Ascending aorta (tissue), 2 donors: ENCODE measurements at regions not wholly inside any gene's neighbourhood (a gene's known extent, or its start where the extent isn't known, plus 50 kb on each side); places are given as distances from the start of the nearest gene placed in this dataset.
"Not testable (repeated sequence)": the region's sequence is repeated elsewhere in the genome, so short reads cannot be mapped to it uniquely, and the experiment has no call there.

ENCODE experiments used
- DNase-seq, 2 donors: peaks; one replicate each; pipeline ENCODE4 v3.0.0-alpha.2; 2019; ENCODE audit warnings: low spot score in 2 of 2
- H3K27ac ChIP-seq, 2 donors: fragments of 200-600 bp; sonication (generic); one replicate each; pipeline ENCODE4 v1.5.1; 2016 to 2017; ENCODE audit warnings: mild to moderate bottlenecking in 1 of 2
- H3K27me3 ChIP-seq: fragments of 200-600 bp; sonication (generic); one replicate; pipeline ENCODE4 v1.5.1; 2017
- H3K36me3 ChIP-seq, 2 donors: fragments of 200-600 bp; sonication (generic); one replicate each; pipeline ENCODE4 v1.5.1; 2016
- H3K4me1 ChIP-seq, 2 donors: fragments of 200-600 bp; sonication (generic); one replicate each; pipeline ENCODE4 v1.5.1; 2016 to 2017; ENCODE audit warnings: mild to moderate bottlenecking in 1 of 2
- H3K4me3 ChIP-seq, 2 donors: fragments of 200-600 bp; sonication (generic); one replicate each; pipeline ENCODE4 v1.5.1; 2016 to 2017; ENCODE audit warnings: mild to moderate bottlenecking in 1 of 2
- H3K9me3 ChIP-seq, 2 donors: fragments of 200-600 bp; sonication (generic); one replicate each; pipeline ENCODE4 v1.5.1; 2016
- intact Hi-C: fragments of 100-400 bp; cut with DNase I; formaldehyde crosslinking; loops from one replicate; pipeline ENCODE4 v1.15.1; 2023
- TF ChIP-seq, protein P1 (sequence below), 3 experiments: fragments of 200-600 bp in 2 of 3; fragments of 450-650 bp in 1 of 3; sonication (generic) in 2 of 3; IDR thresholded peaks; one replicate each; pipeline ENCODE4 v1.5.1; 2016 to 2019; ENCODE audit warnings: antibody characterized with exemption in 3 of 3, mild to moderate bottlenecking in 1 of 3, moderate library complexity in 1 of 3

GRCh38 chr6:85089255-85089654 lies 324.9 kb upstream of the TBX18 start:
- intact Hi-C loops: no loop called here

DNA sequence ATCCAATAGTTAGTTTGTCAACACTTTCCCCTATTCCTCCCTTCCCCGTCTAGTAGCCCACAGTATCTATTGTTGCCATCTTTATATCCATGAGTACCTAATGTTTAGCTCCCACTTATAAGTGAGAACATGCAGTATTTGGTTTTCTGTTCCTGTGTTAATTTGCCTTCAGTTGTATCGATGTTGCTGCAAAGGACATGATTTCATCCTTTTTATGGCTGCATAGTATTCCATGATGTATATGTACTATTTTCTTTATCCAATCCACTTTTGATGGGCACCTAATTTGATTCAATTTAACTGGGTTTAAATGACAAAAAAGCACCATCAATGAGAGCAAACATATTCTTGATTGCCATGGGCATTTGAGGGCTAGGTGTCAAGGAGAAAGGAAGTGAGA lies 321.5 kb upstream of the TBX18 start:
- Histone ChIP-seq H3K27ac (no peak overlapping the region), H3K4me3 (no peak overlapping the region), H3K36me3 (no peaks in the 10 kb centered on the region), H3K9me3 (no peaks in the 10 kb centered on the region), H3K27me3 (no peaks in the 10 kb centered on the region), H3K4me1 (no peaks in the 10 kb centered on the region)
- TF ChIP-seq, protein P1, sequence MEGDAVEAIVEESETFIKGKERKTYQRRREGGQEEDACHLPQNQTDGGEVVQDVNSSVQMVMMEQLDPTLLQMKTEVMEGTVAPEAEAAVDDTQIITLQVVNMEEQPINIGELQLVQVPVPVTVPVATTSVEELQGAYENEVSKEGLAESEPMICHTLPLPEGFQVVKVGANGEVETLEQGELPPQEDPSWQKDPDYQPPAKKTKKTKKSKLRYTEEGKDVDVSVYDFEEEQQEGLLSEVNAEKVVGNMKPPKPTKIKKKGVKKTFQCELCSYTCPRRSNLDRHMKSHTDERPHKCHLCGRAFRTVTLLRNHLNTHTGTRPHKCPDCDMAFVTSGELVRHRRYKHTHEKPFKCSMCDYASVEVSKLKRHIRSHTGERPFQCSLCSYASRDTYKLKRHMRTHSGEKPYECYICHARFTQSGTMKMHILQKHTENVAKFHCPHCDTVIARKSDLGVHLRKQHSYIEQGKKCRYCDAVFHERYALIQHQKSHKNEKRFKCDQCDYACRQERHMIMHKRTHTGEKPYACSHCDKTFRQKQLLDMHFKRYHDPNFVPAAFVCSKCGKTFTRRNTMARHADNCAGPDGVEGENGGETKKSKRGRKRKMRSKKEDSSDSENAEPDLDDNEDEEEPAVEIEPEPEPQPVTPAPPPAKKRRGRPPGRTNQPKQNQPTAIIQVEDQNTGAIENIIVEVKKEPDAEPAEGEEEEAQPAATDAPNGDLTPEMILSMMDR (IDR thresholded peaks at IDR 0.05): no peak
- no peak for DNase-seq
- intact Hi-C loops: no loop called here

More at GRCh38 chr6:85089255-85089654, 324.9 kb upstream of the TBX18 start:
- H3K4me3 ChIP-seq: no peak overlapping the region
- no peaks in the 10 kb centered on the region for H3K4me1 ChIP-seq
- no peak overlapping the region for H3K27ac ChIP-seq
- no peaks in the 10 kb centered on the region for H3K9me3 ChIP-seq
- no peak for DNase-seq
- TF ChIP-seq, protein P1 (IDR thresholded peaks at IDR 0.05): no peak
- H3K36me3 ChIP-seq: no peaks in the 10 kb centered on the region
- no peaks in the 10 kb centered on the region for H3K27me3 ChIP-seq

DNA sequence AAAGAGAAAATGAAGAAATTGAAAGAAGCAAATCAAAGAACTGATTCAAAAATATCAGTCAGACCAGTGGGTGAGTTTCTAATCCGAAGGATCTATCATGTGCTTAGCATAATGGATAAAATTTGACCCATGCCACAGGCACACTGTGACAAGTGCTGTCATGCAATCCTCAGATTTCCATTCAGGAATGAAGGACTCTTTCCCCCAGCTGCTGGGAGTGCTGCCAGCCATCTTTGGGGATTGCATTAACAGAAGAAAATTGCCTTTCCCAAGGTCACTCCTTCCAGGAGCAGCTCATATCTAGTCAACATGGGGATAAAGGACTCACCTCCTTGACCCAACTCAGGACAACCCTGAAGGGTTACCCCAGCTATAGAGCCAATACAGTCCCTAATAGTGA lies 316.7 kb upstream of the TBX18 start:
- H3K36me3 ChIP-seq: no peaks in the 10 kb centered on the region
- intact Hi-C loops: no loop called here
- H3K27ac ChIP-seq: no peak overlapping the region
- no peaks in the 10 kb centered on the region for H3K27me3 ChIP-seq
- DNase-seq: no peak
- TF ChIP-seq, protein P1 (IDR thresholded peaks at IDR 0.05): no peak
- no peaks in the 10 kb centered on the region for H3K9me3 ChIP-seq
- no peak overlapping the region for H3K4me3 ChIP-seq
- H3K4me1 ChIP-seq: no peaks in the 10 kb centered on the region

GRCh38 chr6:85079761-85080160 lies 315.4 kb upstream of the TBX18 start:
- no peak overlapping the region for H3K27ac ChIP-seq

DNA sequence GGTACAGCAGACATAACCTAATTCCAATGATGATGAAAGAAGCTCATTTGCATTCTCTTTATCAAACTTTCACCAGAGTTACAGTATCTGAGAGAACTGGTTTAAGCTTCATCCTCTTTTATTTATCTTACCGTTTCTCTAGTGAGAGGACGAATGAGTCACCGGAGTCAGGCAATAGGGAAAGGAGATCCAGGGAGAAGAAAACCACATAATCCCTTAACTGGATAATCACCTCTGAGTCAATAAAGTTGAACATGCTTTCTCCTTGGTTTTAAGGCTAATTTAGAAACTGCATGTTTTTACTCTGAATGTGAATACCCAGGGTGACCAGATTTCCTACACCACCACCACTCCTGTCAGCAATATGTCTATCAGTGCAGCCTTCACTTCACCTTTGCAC lies 313.7 kb upstream of the TBX18 start:
- Histone ChIP-seq H3K9me3 (no peaks in the 10 kb centered on the region), H3K27ac (no peak overlapping the region), H3K4me3 (no peak overlapping the region), H3K27me3 (no peaks in the 10 kb centered on the region), H3K36me3 (no peaks in the 10 kb centered on the region), H3K4me1 (no peaks in the 10 kb centered on the region)
- DNase-seq: no peak
- intact Hi-C loops: no loop called here
- TF ChIP-seq, protein P1 (IDR thresholded peaks at IDR 0.05): no peak

More at GRCh38 chr6:85079761-85080160, 315.4 kb upstream of the TBX18 start:
- no peak for DNase-seq
- H3K9me3 ChIP-seq: no peaks in the 10 kb centered on the region
- no peaks in the 10 kb centered on the region for H3K27me3 ChIP-seq
- H3K36me3 ChIP-seq: no peaks in the 10 kb centered on the region
- TF ChIP-seq, protein P1 (IDR thresholded peaks at IDR 0.05): no peak
- H3K4me3 ChIP-seq: no peak overlapping the region
- no peaks in the 10 kb centered on the region for H3K4me1 ChIP-seq
- intact Hi-C loops: no loop called here

- intact Hi-C loops: no loop called here
- Histone ChIP-seq H3K9me3 (no peaks in the 10 kb centered on the region), H3K27ac (no peak overlapping the region), H3K4me3 (no peak overlapping the region), H3K36me3 (no peaks in the 10 kb centered on the region), H3K27me3 (no peaks in the 10 kb centered on the region), H3K4me1 (no peaks in the 10 kb centered on the region)
- TF ChIP-seq, protein P1 (IDR thresholded peaks at IDR 0.05): no peak
- DNase-seq: no peak
These were observed 312.7 kb upstream of the TBX18 start for GRCh38 chr6:85077098-85077497.

DNA sequence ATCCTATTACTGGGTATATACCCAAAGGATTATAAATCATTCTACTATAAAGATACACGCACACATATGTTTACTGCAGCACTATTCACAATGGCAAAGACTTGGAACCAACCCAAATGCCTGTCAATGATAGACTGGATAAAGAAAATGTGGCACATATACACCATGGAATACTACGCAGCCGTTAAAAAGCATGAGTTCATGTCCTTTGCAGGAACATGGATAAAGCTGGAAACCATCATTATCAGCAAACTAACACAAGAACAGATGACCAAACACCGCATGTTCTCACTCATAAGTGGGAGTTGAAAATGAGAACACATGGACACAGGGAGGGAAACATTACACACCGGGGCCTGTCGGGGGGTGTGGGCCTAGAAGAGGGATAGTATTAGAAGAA lies 307.4 kb upstream of the TBX18 start:
- H3K36me3 ChIP-seq, H3K4me3 ChIP-seq, H3K4me1 ChIP-seq, H3K27me3 ChIP-seq, H3K27ac ChIP-seq, DNase-seq, H3K9me3 ChIP-seq, intact Hi-C loops: not testable (repeated sequence)
